ENCODE measurements at regions not wholly inside any gene's neighbourhood (a gene's known extent, or its start where the extent isn't known, plus 50 kb on each side); places are given as distances from the start of the nearest gene placed in this dataset.
A peak's percentile ranks its signal among the peaks of the same experiment; 100 is the strongest.

- TF ChIP-seq EP300 (IDR thresholded peaks at IDR 0.05) (no peak), POLR2A (IDR thresholded peaks at IDR 0.05) (no peak)
- ATAC-seq (ENCODE audit: low FRiP score in 2 of 2) (no peak), DNase-seq (no peak)
- no peaks in the 10 kb centered on the region for H3K9me3 ChIP-seq
- H3K4me3 ChIP-seq, result no peak overlapping the region
- H3K4me1 ChIP-seq, result peaks cover 10 to 35% (median 31%) of the 10 kb centered on the region in 4 donors
- no peaks in the 10 kb centered on the region for H3K36me3 ChIP-seq
- H3K27ac ChIP-seq, result no peak overlapping the region
- WGBS, 2 donors, result 66 to 73% methylated on average over 2 of the region's 2 CpGs
- H3K27me3 ChIP-seq, result no peaks in the 10 kb centered on the region
Measured at GRCh38 chr7:131222171-131222570, 105.5 kb upstream of the MKLN1 start.

- no peak for TF ChIP-seq EP300 (IDR thresholded peaks at IDR 0.05)
- no peak for TF ChIP-seq POLR2A (IDR thresholded peaks at IDR 0.05)
- no peak for TF ChIP-seq POLR2AphosphoS5 (IDR thresholded peaks at IDR 0.05)
- TF ChIP-seq CTCF (IDR thresholded peaks at IDR 0.05), result no peak
- Histone ChIP-seq H3K4me1 (peaks cover 10 to 35% (median 31%) of the 10 kb centered on the region in 4 donors), H3K9me3 (no peaks in the 10 kb centered on the region), H3K4me3 (no peak overlapping the region), H3K27me3 (no peaks in the 10 kb centered on the region), H3K36me3 (no peaks in the 10 kb centered on the region), H3K27ac (no peak overlapping the region)
- WGBS, 2 donors, result 74 to 100% methylated on average over 3 of the region's 3 CpGs
- ATAC-seq (ENCODE audit: low FRiP score in 2 of 2) (no peak), DNase-seq (no peak)
Measured at GRCh38 chr7:131223151-131223550, 104.5 kb upstream of the MKLN1 start.

GRCh38 chr7:131224996-131225395 is 102.7 kb upstream of the MKLN1 start:
- DNase-seq (no peak), ATAC-seq (ENCODE audit: low FRiP score in 2 of 2) (no peak)
- Histone ChIP-seq H3K4me3 (no peak overlapping the region), H3K4me1 (peaks cover 6 to 19% (median 18%) of the 10 kb centered on the region in 4 donors), H3K9me3 (no peaks in the 10 kb centered on the region), H3K36me3 (no peaks in the 10 kb centered on the region), H3K27ac (peak overlapping the region; percentile 67 to 81 (median 74)), H3K27me3 (no peaks in the 10 kb centered on the region)
- no peak for TF ChIP-seq POLR2A (IDR thresholded peaks at IDR 0.05)
- no peak for TF ChIP-seq EP300 (IDR thresholded peaks at IDR 0.05)
- no peak for TF ChIP-seq CTCF (IDR thresholded peaks at IDR 0.05)
- TF ChIP-seq POLR2AphosphoS5 (IDR thresholded peaks at IDR 0.05), result no peak
- 87 to 89% methylated on average over 6 of the region's 6 CpGs for WGBS, 2 donors

GRCh38 chr7:131225619-131226513 is 101.8 kb upstream of the MKLN1 start:
- ATAC-seq (ENCODE audit: low FRiP score in 2 of 2), result peak; percentile 64 to 82
- peaks cover 6 to 18% (median 16%) of the 10 kb centered on the region in 4 donors for H3K4me1 ChIP-seq
- H3K36me3 ChIP-seq, result no peaks in the 10 kb centered on the region
- 51 to 59% methylated on average over 4 to 9 of the region's 9 CpGs for WGBS, 2 donors
- H3K27me3 ChIP-seq, result no peaks in the 10 kb centered on the region
- peak overlapping the region; percentile 67 to 81 (median 74) for H3K27ac ChIP-seq
- no peak overlapping the region for H3K4me3 ChIP-seq
- H3K9me3 ChIP-seq, result no peaks in the 10 kb centered on the region
- TF ChIP-seq EP300 (IDR thresholded peaks at IDR 0.05) (peak; percentile 81 to 95 (median 94)), POLR2AphosphoS5 (IDR thresholded peaks at IDR 0.05) (peak; percentile 56 to 74), CTCF (IDR thresholded peaks at IDR 0.05) (no peak), POLR2A (IDR thresholded peaks at IDR 0.05) (peak in 1 of 4 donors; percentile 11)
- peak in 1 of 2 donors; percentile 84 for DNase-seq

- DNase-seq, result no peak
- H3K27ac ChIP-seq, result peak overlapping the region; percentile 67 to 81 (median 74)
- H3K4me3 ChIP-seq, result no peak overlapping the region
- H3K4me1 ChIP-seq, result peaks cover 6 to 23% (median 18%) of the 10 kb centered on the region in 4 donors
- no peak for TF ChIP-seq EP300 (IDR thresholded peaks at IDR 0.05)
- TF ChIP-seq POLR2AphosphoS5 (IDR thresholded peaks at IDR 0.05), result no peak
- no peak for TF ChIP-seq CTCF (IDR thresholded peaks at IDR 0.05)
- no peak for TF ChIP-seq POLR2A (IDR thresholded peaks at IDR 0.05)
- no peak for ATAC-seq (ENCODE audit: low FRiP score in 2 of 2)
- no peaks in the 10 kb centered on the region for H3K27me3 ChIP-seq
- H3K36me3 ChIP-seq, result no peaks in the 10 kb centered on the region
- no peaks in the 10 kb centered on the region for H3K9me3 ChIP-seq
Measured at GRCh38 chr7:131226514-131226865, 101.2 kb upstream of the MKLN1 start.

Data from upper lobe of left lung (tissue), 6 donors.